GM12878 (cell line): ENCODE measurements at regions not wholly inside any gene's neighbourhood (a gene's known extent, or its start where the extent isn't known, plus 50 kb on each side); places are given as distances from the start of the nearest gene placed in this dataset.

Experiments used
- ATAC-seq: fragments of 200-7000 bp; cut with Tn5 transposase; 3 replicates; pipeline ENCODE4 v1.9.1; 2020; ENCODE audit warnings: mild to moderate bottlenecking, moderate library complexity
- BruUV-seq: library from RNA; stranded (reverse); fragments of 400-500 nt; replicated peaks from 2 replicates; lab custom pipeline; 2021; lab: Mats Ljungman, UMichigan
- CTCF ChIA-PET: fragments of 300-600 bp; sonication (Branson Sonifier 250); formaldehyde crosslinking; extraction: SDS; loops from one replicate; lab custom pipeline; 2021; ENCODE audit warnings: inconsistent platforms; lab: Yijun Ruan, JAX
- POLR2A ChIA-PET: fragments of 350-600 bp; formaldehyde crosslinking; extraction: SDS; loops from one replicate; lab custom pipeline; 2021; ENCODE audit warnings: inconsistent platforms; lab: Charles Lee
- RAD21 ChIA-PET: fragments of 300-600 bp; sonication (Branson Sonifier 250); formaldehyde crosslinking; loops from one replicate; lab custom pipeline; 2023; ENCODE audit warnings: antibody characterized with exemption; ENCODE audit not compliant: unreplicated experiment; lab: Charles Lee
- SMC1A ChIA-PET: fragments of 300-600 bp; sonication (Branson Sonifier 250); formaldehyde crosslinking; loops from one replicate; lab custom pipeline; 2023; ENCODE audit not compliant: unreplicated experiment, uncharacterized antibody; lab: Charles Lee
- DNase-seq: peaks from one replicate; pipeline ENCODE4 v3.0.0-alpha.2; 2011; ENCODE audit warnings: low read depth, low spot score
- FAIRE-seq: peaks from 3 replicates; lab custom pipeline; 2011; peaks lifted over from hg19 to GRCh38; lab: Jason Lieb, UNC
- H2AFZ ChIP-seq: 2 replicates; pipeline ENCODE4 v1.6.0; 2011; ENCODE audit warnings: low read depth, low read length, control low read depth; ENCODE audit not compliant: control insufficient read depth
- H3K27ac ChIP-seq: 2 replicates; pipeline ENCODE4 v1.5.1; 2011; ENCODE audit warnings: control low read depth; ENCODE audit not compliant: control insufficient read depth, insufficient read depth
- H3K27me3 ChIP-seq, 2 experiments: replicated peaks in 1 of 2; 2 replicates each; pipeline versions ENCODE4 v1.6.0 to v1.6.1; 2011; ENCODE audit warnings: low read length in 1 of 2; ENCODE audit not compliant: control insufficient read depth in 2 of 2, insufficient read depth in 2 of 2
- H3K36me3 ChIP-seq, 2 experiments: 2 replicates each; pipeline ENCODE4 v1.5.1; 2011; ENCODE audit warnings: low read length in 1 of 2; ENCODE audit not compliant: control insufficient read depth in 2 of 2, insufficient read depth in 2 of 2
- H3K4me1 ChIP-seq: 2 replicates; pipeline ENCODE4 v1.6.1; 2011; ENCODE audit warnings: mild to moderate bottlenecking, low read length, moderate library complexity, mixed read lengths; ENCODE audit not compliant: control insufficient read depth, insufficient read depth
- H3K4me2 ChIP-seq: 2 replicates; pipeline ENCODE4 v1.6.0; 2011; ENCODE audit warnings: control low read depth; ENCODE audit not compliant: control insufficient read depth, insufficient read depth
- H3K4me3 ChIP-seq: fragments of 200-600 bp; sonication (generic); 2 replicates; pipeline ENCODE4 v1.5.1; 2016
- H3K79me2 ChIP-seq: 2 replicates; pipeline ENCODE4 v1.6.0; 2011; ENCODE audit warnings: low read length; ENCODE audit not compliant: control insufficient read depth, insufficient read depth
- H3K9ac ChIP-seq: 2 replicates; pipeline ENCODE4 v1.8.0; 2011; ENCODE audit warnings: low read length, control low read depth, mixed read lengths; ENCODE audit not compliant: control insufficient read depth, insufficient read depth
- H3K9me3 ChIP-seq: replicated peaks from 3 replicates; pipeline ENCODE4 v1.5.1; 2011; ENCODE audit warnings: mild to moderate bottlenecking, low read length; ENCODE audit not compliant: control insufficient read depth, insufficient read depth
- H4K20me1 ChIP-seq: 2 replicates; pipeline ENCODE4 v1.6.0; 2011; ENCODE audit not compliant: control insufficient read depth, insufficient read depth
- ATF2 ChIP-seq: IDR thresholded peaks from 2 replicates; pipeline ENCODE4 v1.6.1; 2012; ENCODE audit warnings: low read length, inconsistent platforms
- CBX5 ChIP-seq: sonication (generic); IDR thresholded peaks from 2 replicates; pipeline ENCODE4 v1.6.1; 2016; ENCODE audit warnings: low read depth, moderate library complexity, mild to moderate bottlenecking, inconsistent platforms
- CHD1 ChIP-seq: IDR thresholded peaks from 2 replicates; pipeline ENCODE4 v1.6.1; 2012; ENCODE audit warnings: low read depth, low read length, improper control_type of control experiment
- EGR1 ChIP-seq, 2 experiments: IDR thresholded peaks; 1 replicate in 1 of 2; 2 replicates in 1 of 2; pipeline ENCODE4 v1.6.1; 2011 to 2012; ENCODE audit warnings: low read depth in 2 of 2, low read length in 2 of 2, borderline replicate concordance in 1 of 2, mild to moderate bottlenecking in 1 of 2, moderate library complexity in 1 of 2
- HCFC1 ChIP-seq: fragments of 150-350 bp; IDR thresholded peaks from 2 replicates; pipeline ENCODE4 v1.6.1; 2014; ENCODE audit warnings: low read length
- HSF1 ChIP-seq: fragments of 150-350 bp; IDR thresholded peaks from 2 replicates; pipeline ENCODE4 v1.6.1; 2014; ENCODE audit warnings: mild to moderate bottlenecking, low read depth, low read length
- IKZF1 ChIP-seq: fragments of 450-650 bp; conservative IDR thresholded peaks from 2 replicates; pipeline ENCODE4 v1.6.1; 2017; ENCODE audit warnings: antibody characterized with exemption, mild to moderate bottlenecking
- MAX ChIP-seq: IDR thresholded peaks from 2 replicates; pipeline ENCODE4 v1.6.1; 2012; ENCODE audit warnings: low read depth, low read length, improper control_type of control experiment
- REST ChIP-seq: IDR thresholded peaks from 2 replicates; pipeline ENCODE4 v1.6.1; 2012; ENCODE audit warnings: mild to moderate bottlenecking, low read depth, low read length
- ZBED1 ChIP-seq: IDR thresholded peaks from 2 replicates; pipeline ENCODE4 v1.6.1; 2016; ENCODE audit warnings: borderline replicate concordance
- WGBS: methylation state at CpG from one replicate; pipeline ENCODE4 v1.1.6; 2016; ENCODE audit warnings: low lambda C conversion rate; ENCODE audit not compliant: insufficient replicate concordance, insufficient coverage; ENCODE audit errors: missing lambda C conversion rate; 5-methylcytosine and 5-hydroxymethylcytosine counted together
- in situ Hi-C: fragments of 300-500 bp; cut with MboI; formaldehyde crosslinking; loops from 9 replicates; pipeline ENCODE4 v1.14.3; 2018; ENCODE audit warnings: mixed read lengths
- intact Hi-C: fragments of 100-400 bp; cut with micrococcal nuclease; formaldehyde crosslinking; loops from one replicate; pipeline ENCODE4 v1.14.2; 2022; ENCODE audit not compliant: unreplicated experiment

- intact Hi-C loops (no loop called here), in situ Hi-C loops (no loop called here)
- H3K4me2 ChIP-seq, result no peak overlapping the region
- no peaks in the 10 kb centered on the region for H3K4me1 ChIP-seq
- ChIA-PET RAD21 (no interaction called here), POLR2A (no interaction called here), SMC1A (no interaction called here), CTCF (no interaction called here)
- 44% methylated on average over 5 of the region's 5 CpGs for WGBS
- H3K9ac ChIP-seq, result no peak overlapping the region
- H4K20me1 ChIP-seq, result no peaks in the 10 kb centered on the region
- TF ChIP-seq ATF2, result no peak
- TF ChIP-seq CHD1, result no peak
- ATAC-seq, result no peak
- no peak for DNase-seq
- H3K4me3 ChIP-seq, result no peak overlapping the region
- no peaks in the 10 kb centered on the region for H3K79me2 ChIP-seq
- H3K27me3 ChIP-seq, result no peaks in the 10 kb centered on the region
- no peaks in the 10 kb centered on the region for H3K9me3 ChIP-seq
- no peak overlapping the region for H2AFZ ChIP-seq
- FAIRE-seq, result no peak
- H3K36me3 ChIP-seq, result no peaks in the 10 kb centered on the region
- no peak overlapping the region for H3K27ac ChIP-seq
- no TSS peak for BruUV-seq
Measured at GRCh38 chr2:221330436-221330835, 241.7 kb downstream of the EPHA4 start.

- H2AFZ ChIP-seq, result no peak overlapping the region
- no TSS peak for BruUV-seq
- POLR2A ChIA-PET, result no interaction called here
- RAD21 ChIA-PET, result no interaction called here
- ATAC-seq (no peak), FAIRE-seq (no peak), DNase-seq (no peak)
- no peaks in the 10 kb centered on the region for H3K36me3 ChIP-seq
- no peak overlapping the region for H3K4me3 ChIP-seq
- no peak overlapping the region for H3K9ac ChIP-seq
- no peaks in the 10 kb centered on the region for H3K4me1 ChIP-seq
- SMC1A ChIA-PET, result no interaction called here
- in situ Hi-C loops (no loop called here), intact Hi-C loops (no loop called here)
- H4K20me1 ChIP-seq, result no peaks in the 10 kb centered on the region
- H3K4me2 ChIP-seq, result no peak overlapping the region
- CTCF ChIA-PET, result interaction anchor here (1.0 kb wide), 1 partner anchor 10 kb away, joined by 3 read pairs; no protein-coding TSS in a partner anchor
- no peaks in the 10 kb centered on the region for H3K27me3 ChIP-seq
- no peaks in the 10 kb centered on the region for H3K9me3 ChIP-seq
- H3K79me2 ChIP-seq, result no peaks in the 10 kb centered on the region
- H3K27ac ChIP-seq, result no peak overlapping the region
- WGBS, result 38% methylated on average over 11 of the region's 11 CpGs
- TF ChIP-seq EGR1 (IDR thresholded peaks at IDR 0.05; ENCODE audit: borderline replicate concordance in 1 of 2, low read depth in 2 of 2, low read length in 2 of 2), result no peak
- no peak for TF ChIP-seq IKZF1
- no peak for TF ChIP-seq REST
- no peak for TF ChIP-seq ZBED1
- TF ChIP-seq HSF1, result no peak
- no peak for TF ChIP-seq HCFC1
- TF ChIP-seq CBX5, result no peak
- no peak for TF ChIP-seq MAX
Measured at GRCh38 chr2:221334481-221335218, 237.5 kb downstream of the EPHA4 start.
